ENCODE measurements at regions not wholly inside any gene's neighbourhood (a gene's known extent, or its start where the extent isn't known, plus 50 kb on each side); places are given as distances from the start of the nearest gene placed in this dataset.

GRCh38 chr5:33309536-33310345, 131.0 kb upstream of the TARS1 start:
- Histone ChIP-seq H3K4me3 (ENCODE audit: low read depth in 1 of 2, low read length in 2 of 2) (no peak overlapping the region), H3K36me3 (ENCODE audit: insufficient read depth, low read length) (no peaks in the 10 kb centered on the region), H3K4me2 (ENCODE audit: insufficient read depth, low read length) (no peak overlapping the region), H3K79me2 (ENCODE audit: insufficient read depth, low read length) (no peaks in the 10 kb centered on the region), H3K9ac (ENCODE audit: low read depth, low read length) (no peak overlapping the region), H3K4me1 (ENCODE audit: insufficient read depth, low read length) (no peaks in the 10 kb centered on the region), H3K9me3 (ENCODE audit: insufficient read depth, low read length, severe bottlenecking) (no peaks in the 10 kb centered on the region), H3K27me3 (ENCODE audit: insufficient read depth, low read length, poor library complexity) (no peaks in the 10 kb centered on the region), H3K27ac (ENCODE audit: low read length) (no peak overlapping the region), H4K20me1 (ENCODE audit: insufficient read depth, low read length) (no peaks in the 10 kb centered on the region), H2AFZ (ENCODE audit: low read depth, low read length) (no peak overlapping the region)
- DNase-seq: no peak
- TF ChIP-seq EZH2 (IDR thresholded peaks at IDR 0.05; ENCODE audit: borderline replicate concordance, low read depth, low read length, severe bottlenecking) (no peak), CTCF (IDR thresholded peaks at IDR 0.05; ENCODE audit: borderline replicate concordance, extremely low read depth, low read length, poor library complexity, severe bottlenecking) (no peak)
- ATAC-seq (ENCODE audit: insufficient read depth, low read depth): no peak

- Histone ChIP-seq H3K36me3 (ENCODE audit: insufficient read depth, low read length) (no peaks in the 10 kb centered on the region), H3K9me3 (ENCODE audit: insufficient read depth, low read length, severe bottlenecking) (no peaks in the 10 kb centered on the region), H3K4me1 (ENCODE audit: insufficient read depth, low read length) (no peaks in the 10 kb centered on the region), H3K9ac (ENCODE audit: low read depth, low read length) (no peak overlapping the region), H4K20me1 (ENCODE audit: insufficient read depth, low read length) (no peaks in the 10 kb centered on the region), H3K27me3 (ENCODE audit: insufficient read depth, low read length, poor library complexity) (no peaks in the 10 kb centered on the region), H3K4me3 (ENCODE audit: low read depth in 1 of 2, low read length in 2 of 2) (no peak overlapping the region), H2AFZ (ENCODE audit: low read depth, low read length) (no peak overlapping the region), H3K27ac (ENCODE audit: low read length) (no peak overlapping the region), H3K4me2 (ENCODE audit: insufficient read depth, low read length) (no peak overlapping the region), H3K79me2 (ENCODE audit: insufficient read depth, low read length) (no peaks in the 10 kb centered on the region)
- ATAC-seq (ENCODE audit: insufficient read depth, low read depth): no peak
- TF ChIP-seq EZH2 (IDR thresholded peaks at IDR 0.05; ENCODE audit: borderline replicate concordance, low read depth, low read length, severe bottlenecking): no peak
- no peak for TF ChIP-seq CTCF (IDR thresholded peaks at IDR 0.05; ENCODE audit: borderline replicate concordance, extremely low read depth, low read length, poor library complexity, severe bottlenecking)
- no peak for DNase-seq
Measured at GRCh38 chr5:33310451-33310850, 130.3 kb upstream of the TARS1 start.

GRCh38 chr5:33311893-33312292, 128.9 kb upstream of the TARS1 start:
- Histone ChIP-seq H3K4me1 (ENCODE audit: insufficient read depth, low read length) (no peaks in the 10 kb centered on the region), H3K9ac (ENCODE audit: low read depth, low read length) (no peak overlapping the region), H3K4me2 (ENCODE audit: insufficient read depth, low read length) (no peak overlapping the region), H3K9me3 (ENCODE audit: insufficient read depth, low read length, severe bottlenecking) (no peaks in the 10 kb centered on the region), H3K27ac (ENCODE audit: low read length) (no peak overlapping the region), H4K20me1 (ENCODE audit: insufficient read depth, low read length) (no peaks in the 10 kb centered on the region), H3K79me2 (ENCODE audit: insufficient read depth, low read length) (no peaks in the 10 kb centered on the region), H2AFZ (ENCODE audit: low read depth, low read length) (no peak overlapping the region), H3K27me3 (ENCODE audit: insufficient read depth, low read length, poor library complexity) (no peaks in the 10 kb centered on the region), H3K4me3 (ENCODE audit: low read depth in 1 of 2, low read length in 2 of 2) (no peak overlapping the region), H3K36me3 (ENCODE audit: insufficient read depth, low read length) (no peaks in the 10 kb centered on the region)
- no peak for ATAC-seq (ENCODE audit: insufficient read depth, low read depth)
- TF ChIP-seq CTCF (IDR thresholded peaks at IDR 0.05; ENCODE audit: borderline replicate concordance, extremely low read depth, low read length, poor library complexity, severe bottlenecking) (no peak), EZH2 (IDR thresholded peaks at IDR 0.05; ENCODE audit: borderline replicate concordance, low read depth, low read length, severe bottlenecking) (no peak)
- no peak for DNase-seq
